Neural cell (in vitro differentiated cells): ENCODE measurements at regions not wholly inside any gene's neighbourhood (a gene's known extent, or its start where the extent isn't known, plus 50 kb on each side); places are given as distances from the start of the nearest gene placed in this dataset.

Experiments
- CTCF ChIP-seq: fragments of 450-650 bp; IDR thresholded peaks from 2 replicates; pipeline ENCODE4 v1.5.1; 2014; ENCODE audit warnings: antibody characterized with exemption, mild to moderate bottlenecking, moderate library complexity; ENCODE audit not compliant: poor library complexity, severe bottlenecking
- SMC3 ChIP-seq: fragments of 450-650 bp; conservative IDR thresholded peaks from 2 replicates; pipeline ENCODE4 v1.6.1; 2014; ENCODE audit warnings: antibody characterized with exemption, mild to moderate bottlenecking, moderate library complexity; ENCODE audit not compliant: poor library complexity

DNA sequence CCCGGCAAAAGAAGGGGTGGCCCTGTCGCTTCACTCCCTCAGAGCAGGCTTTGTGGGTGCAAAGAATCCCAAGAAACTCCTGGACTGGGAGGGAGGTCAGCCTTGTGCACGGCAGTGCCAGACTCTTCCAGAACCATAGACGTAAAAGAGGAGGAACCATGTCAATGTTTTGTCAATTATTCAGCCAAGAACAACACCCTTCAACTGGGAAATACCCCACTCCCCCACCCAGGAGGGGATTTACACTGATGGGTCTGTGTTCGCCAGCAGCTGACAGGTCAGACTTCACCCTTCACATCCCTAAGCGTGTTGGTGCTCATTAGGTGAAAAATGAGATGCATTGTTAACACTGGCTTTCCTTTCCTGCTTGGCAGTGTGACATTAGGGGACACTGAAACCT is 116.8 kb upstream of the BMPER start:
- TF ChIP-seq CTCF (no peak), SMC3 (no peak)
